Stomach (tissue), 4 donors: ENCODE measurements at regions not wholly inside any gene's neighbourhood (a gene's known extent, or its start where the extent isn't known, plus 50 kb on each side); places are given as distances from the start of the nearest gene placed in this dataset.

Experiments used
- EP300 ChIP-seq: sonication (generic); formaldehyde crosslinking; IDR thresholded peaks from one replicate; pipeline ENCODE4 v1.6.1; 2017; ENCODE audit warnings: antibody characterized with exemption
- POLR2A ChIP-seq, 4 donors: fragments of 450-650 bp; IDR thresholded peaks; one replicate each; pipeline ENCODE4 v1.6.1; 2016; ENCODE audit warnings: antibody characterized with exemption in 4 of 4, control low read depth in 2 of 4, mild to moderate bottlenecking in 1 of 4, moderate library complexity in 1 of 4
- POLR2AphosphoS5 ChIP-seq, 3 donors: sonication (generic); formaldehyde crosslinking; IDR thresholded peaks; one replicate each; pipeline ENCODE4 v1.6.1; 2016; ENCODE audit warnings: antibody characterized with exemption in 3 of 3
- TF ChIP-seq, protein P1 (sequence below), 7 experiments: fragments of 450-650 bp in 4 of 7; fragments of 200-600 bp in 3 of 7; sonication (generic) in 3 of 7; IDR thresholded peaks; one replicate each; pipeline ENCODE4 v1.5.1; 2016 to 2019; ENCODE audit warnings: antibody characterized with exemption in 7 of 7, control low read depth in 2 of 7, mild to moderate bottlenecking in 1 of 7

DNA sequence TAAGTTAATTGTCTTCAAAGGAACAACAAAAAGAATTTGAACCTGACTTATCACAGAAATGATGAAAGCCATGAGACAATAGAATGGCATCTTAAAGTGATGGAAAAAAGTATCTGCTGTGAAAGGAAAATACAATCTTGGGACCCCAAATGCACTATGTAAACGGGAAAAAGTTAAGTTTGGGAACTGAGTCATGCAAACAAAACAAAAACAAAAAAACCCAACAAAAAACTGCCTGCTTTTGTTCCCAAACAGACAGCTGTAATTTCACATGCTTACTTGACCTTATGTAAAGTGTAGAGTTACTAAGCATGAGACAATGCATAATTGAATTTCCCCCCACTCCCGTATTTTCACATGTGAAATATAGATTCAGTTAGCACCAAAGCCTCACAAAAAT, 122.1 kb upstream of the RBMS1 start:
- TF ChIP-seq, protein P1, sequence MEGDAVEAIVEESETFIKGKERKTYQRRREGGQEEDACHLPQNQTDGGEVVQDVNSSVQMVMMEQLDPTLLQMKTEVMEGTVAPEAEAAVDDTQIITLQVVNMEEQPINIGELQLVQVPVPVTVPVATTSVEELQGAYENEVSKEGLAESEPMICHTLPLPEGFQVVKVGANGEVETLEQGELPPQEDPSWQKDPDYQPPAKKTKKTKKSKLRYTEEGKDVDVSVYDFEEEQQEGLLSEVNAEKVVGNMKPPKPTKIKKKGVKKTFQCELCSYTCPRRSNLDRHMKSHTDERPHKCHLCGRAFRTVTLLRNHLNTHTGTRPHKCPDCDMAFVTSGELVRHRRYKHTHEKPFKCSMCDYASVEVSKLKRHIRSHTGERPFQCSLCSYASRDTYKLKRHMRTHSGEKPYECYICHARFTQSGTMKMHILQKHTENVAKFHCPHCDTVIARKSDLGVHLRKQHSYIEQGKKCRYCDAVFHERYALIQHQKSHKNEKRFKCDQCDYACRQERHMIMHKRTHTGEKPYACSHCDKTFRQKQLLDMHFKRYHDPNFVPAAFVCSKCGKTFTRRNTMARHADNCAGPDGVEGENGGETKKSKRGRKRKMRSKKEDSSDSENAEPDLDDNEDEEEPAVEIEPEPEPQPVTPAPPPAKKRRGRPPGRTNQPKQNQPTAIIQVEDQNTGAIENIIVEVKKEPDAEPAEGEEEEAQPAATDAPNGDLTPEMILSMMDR (IDR thresholded peaks at IDR 0.05), result no peak
- TF ChIP-seq POLR2A (IDR thresholded peaks at IDR 0.05) (no peak), EP300 (no peak), POLR2AphosphoS5 (IDR thresholded peaks at IDR 0.05) (no peak)
